ENCODE measurements at regions not wholly inside any gene's neighbourhood (a gene's known extent, or its start where the extent isn't known, plus 50 kb on each side); places are given as distances from the start of the nearest gene placed in this dataset.

- H3K4me1 ChIP-seq (replicated peaks in 1 of 2): no peaks in the 10 kb centered on the region
- intact Hi-C loops (cut with DNase I): no loop called here
- no peaks in the 10 kb centered on the region for H3K9me3 ChIP-seq (replicated peaks in 1 of 3)
- H3K27ac ChIP-seq: no peak overlapping the region
- no peak overlapping the region for H3K4me3 ChIP-seq
- H3K27me3 ChIP-seq: no peaks in the 10 kb centered on the region
- WGBS, 4 donors: 81 to 90% (median 87%) methylated on average over 12 of the region's 12 CpGs
- TF ChIP-seq CTCF (IDR thresholded peaks at IDR 0.05) (no peak), POLR2A (IDR thresholded peaks at IDR 0.05) (no peak)
- H3K36me3 ChIP-seq (replicated peaks in 1 of 2): no peaks in the 10 kb centered on the region
- DNase-seq: no peak
These were observed 210.6 kb upstream of the SOX4 start for GRCh38 chr6:21382821-21383449.

- Histone ChIP-seq H3K9me3 (replicated peaks in 1 of 3) (no peaks in the 10 kb centered on the region), H3K27ac (no peak overlapping the region), H3K4me1 (replicated peaks in 1 of 2) (no peaks in the 10 kb centered on the region), H3K4me3 (no peak overlapping the region), H3K27me3 (no peaks in the 10 kb centered on the region), H3K36me3 (replicated peaks in 1 of 2) (no peaks in the 10 kb centered on the region)
- intact Hi-C loops (cut with DNase I): no loop called here
- no peak for DNase-seq
- TF ChIP-seq POLR2A (IDR thresholded peaks at IDR 0.05) (no peak), CTCF (IDR thresholded peaks at IDR 0.05) (no peak)
- WGBS, 4 donors: 79 to 88% (median 84%) methylated on average over 15 to 17 of the region's 17 CpGs
These were observed 210.0 kb upstream of the SOX4 start for GRCh38 chr6:21383450-21384085.

- WGBS, 4 donors: 47 to 75% (median 60%) methylated on average over 7 to 8 of the region's 8 CpGs
- Histone ChIP-seq H3K4me3 (no peak overlapping the region), H3K9me3 (replicated peaks in 1 of 3) (no peaks in the 10 kb centered on the region), H3K27me3 (no peaks in the 10 kb centered on the region), H3K4me1 (replicated peaks in 1 of 2) (no peaks in the 10 kb centered on the region), H3K36me3 (replicated peaks in 1 of 2) (no peaks in the 10 kb centered on the region), H3K27ac (no peak overlapping the region)
- intact Hi-C loops (cut with DNase I): no loop called here
- DNase-seq: no peak
- TF ChIP-seq CTCF (IDR thresholded peaks at IDR 0.05) (no peak), POLR2A (IDR thresholded peaks at IDR 0.05) (no peak)
These were observed 209.3 kb upstream of the SOX4 start for GRCh38 chr6:21384216-21384615.

- TF ChIP-seq CTCF (IDR thresholded peaks at IDR 0.05) (no peak), POLR2A (IDR thresholded peaks at IDR 0.05) (no peak)
- Histone ChIP-seq H3K36me3 (replicated peaks in 1 of 2) (no peaks in the 10 kb centered on the region), H3K4me1 (replicated peaks in 1 of 2) (no peaks in the 10 kb centered on the region), H3K27me3 (no peaks in the 10 kb centered on the region), H3K27ac (no peak overlapping the region), H3K4me3 (no peak overlapping the region), H3K9me3 (replicated peaks in 1 of 3) (no peaks in the 10 kb centered on the region)
- no peak for DNase-seq
- WGBS, 4 donors: 80 to 97% (median 92%) methylated on average over 2 of the region's 2 CpGs
- intact Hi-C loops (cut with DNase I): no loop called here
These were observed 206.8 kb upstream of the SOX4 start for GRCh38 chr6:21386744-21387143.

All from adrenal gland (tissue), 9 donors.